M059J (cell line): ENCODE measurements at regions not wholly inside any gene's neighbourhood (a gene's known extent, or its start where the extent isn't known, plus 50 kb on each side); places are given as distances from the start of the nearest gene placed in this dataset.
A peak's percentile ranks its signal among the peaks of the same experiment; 100 is the strongest.
"Not testable (repeated sequence)": the region's sequence is repeated elsewhere in the genome, so short reads cannot be mapped to it uniquely, and the experiment has no call there.

Experiments
- DNase-seq: peaks from one replicate; pipeline ENCODE4 v3.0.0-alpha.2; 2012; ENCODE audit warnings: low read depth

DNA sequence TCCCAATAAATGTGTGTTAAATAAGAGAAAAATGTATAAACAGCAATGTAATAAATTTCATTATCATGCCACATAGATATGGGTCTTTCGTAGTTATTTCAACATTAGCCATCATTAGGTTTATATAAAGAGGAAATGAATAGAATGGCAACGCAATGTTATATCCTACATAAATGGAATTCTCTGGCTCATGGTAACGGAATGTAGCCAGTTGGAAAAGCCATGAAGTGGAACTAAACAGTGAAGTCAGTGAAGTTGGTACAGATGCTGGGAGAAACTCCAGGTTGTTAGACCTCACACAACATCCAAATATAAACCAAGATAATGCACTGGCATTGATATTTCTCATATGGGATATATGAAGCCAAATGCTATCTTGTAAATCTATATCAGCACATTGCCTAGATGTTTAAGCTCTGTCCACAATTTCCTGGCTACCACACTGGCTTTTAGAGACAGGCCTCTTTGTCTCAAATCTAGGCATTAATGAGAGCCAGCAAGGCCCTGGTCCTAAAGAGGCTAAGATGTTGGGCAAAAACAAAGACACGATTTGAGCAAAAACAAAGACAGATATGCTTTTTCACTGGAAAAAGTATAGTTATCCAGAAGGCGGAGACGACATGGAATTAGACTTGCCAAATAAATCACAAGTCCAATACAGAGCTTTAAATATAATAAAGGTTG, 861.0 kb downstream of the RPS29 start:
- DNase-seq: peak; percentile 41

DNA sequence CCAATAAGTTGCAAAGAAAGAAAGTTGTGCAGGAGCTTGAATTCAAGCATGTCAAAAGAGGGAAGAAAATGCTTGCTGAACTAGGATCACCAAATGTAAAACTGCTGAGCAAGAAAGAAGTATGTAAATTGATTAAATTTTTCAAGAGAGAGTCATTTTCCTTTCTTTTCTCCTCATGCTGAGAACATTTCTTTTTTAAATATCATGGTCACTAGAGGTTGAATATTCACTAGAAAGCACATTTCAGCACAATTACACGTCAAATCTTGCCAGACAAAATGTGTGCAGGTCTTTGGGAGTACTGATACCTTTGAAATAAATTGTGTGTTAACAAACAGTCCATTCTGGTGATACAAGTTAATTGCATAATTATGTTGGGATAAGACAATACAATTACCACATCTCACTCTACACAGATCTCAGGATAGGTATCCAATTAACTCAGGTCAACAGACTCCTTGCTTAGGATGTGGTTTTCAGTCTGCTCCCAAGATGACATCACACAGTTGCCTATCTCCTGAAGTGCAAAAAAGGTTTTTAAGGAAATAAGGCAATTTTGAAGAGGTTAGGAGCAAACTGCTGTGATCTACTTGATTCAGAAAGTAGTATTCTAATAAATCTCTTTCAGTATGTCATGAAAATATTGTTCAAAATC, 862.2 kb downstream of the RPS29 start:
- DNase-seq: peak; percentile 17

DNA sequence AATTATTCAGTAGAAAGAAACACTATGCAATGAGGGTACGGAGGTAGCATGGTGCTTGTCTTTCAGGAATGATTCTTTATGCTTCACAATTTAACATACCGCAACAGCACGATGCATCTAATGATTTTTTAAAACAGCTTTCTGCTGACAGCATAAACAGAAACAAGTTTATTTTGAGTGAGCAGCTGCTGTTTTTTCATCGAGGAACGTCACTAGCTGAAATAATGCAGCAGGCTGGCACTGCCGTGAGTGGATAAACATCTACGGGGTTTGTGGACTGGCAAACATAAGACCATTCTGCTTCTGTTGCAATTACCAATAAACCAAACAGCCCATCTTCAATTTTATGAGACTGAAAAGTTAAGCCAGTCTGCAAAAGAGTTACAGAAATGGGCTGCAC, 871.8 kb downstream of the RPS29 start:
- no peak for DNase-seq

DNA sequence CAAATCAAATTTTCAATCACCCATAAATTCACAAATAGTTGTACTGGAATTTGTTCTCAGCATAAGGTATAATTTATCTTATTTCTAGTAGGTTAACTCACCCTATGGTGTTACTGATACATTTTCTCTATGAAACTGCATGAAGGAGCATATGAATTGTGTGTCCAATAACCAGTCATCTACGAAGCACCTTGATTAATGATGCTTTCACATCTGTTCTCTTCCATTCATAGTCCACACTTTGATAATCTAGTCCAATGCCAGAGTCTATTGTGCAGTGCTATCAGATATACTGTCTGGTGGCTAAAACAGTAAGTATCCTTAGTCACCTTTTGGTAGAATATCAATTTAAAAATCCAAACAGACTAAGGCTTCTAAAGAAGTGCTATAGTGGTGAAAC, 876.0 kb downstream of the RPS29 start:
- no peak for DNase-seq

DNA sequence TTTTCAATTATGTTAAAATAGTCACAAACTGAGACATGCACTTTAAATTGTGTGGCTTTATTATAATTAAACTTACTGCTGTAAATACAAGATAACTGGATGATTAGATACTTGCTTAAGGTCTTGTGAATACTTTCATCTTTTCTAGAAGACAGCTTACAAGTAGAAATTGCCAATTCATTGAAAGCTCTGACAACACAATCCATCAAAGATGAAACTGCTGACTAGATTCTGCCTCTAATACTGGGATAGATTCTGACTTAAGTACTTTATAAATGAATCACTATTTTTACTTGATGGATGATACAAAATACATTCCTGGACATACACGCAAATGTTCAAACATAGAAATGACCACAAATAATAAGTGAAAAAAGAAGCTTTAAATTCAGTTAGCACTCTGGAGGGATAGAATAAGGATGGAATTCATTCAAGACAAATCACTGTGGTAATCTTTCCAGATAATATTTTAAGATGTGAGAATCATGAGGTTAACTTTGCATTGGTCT, 876.8 kb downstream of the RPS29 start:
- no peak for DNase-seq

DNA sequence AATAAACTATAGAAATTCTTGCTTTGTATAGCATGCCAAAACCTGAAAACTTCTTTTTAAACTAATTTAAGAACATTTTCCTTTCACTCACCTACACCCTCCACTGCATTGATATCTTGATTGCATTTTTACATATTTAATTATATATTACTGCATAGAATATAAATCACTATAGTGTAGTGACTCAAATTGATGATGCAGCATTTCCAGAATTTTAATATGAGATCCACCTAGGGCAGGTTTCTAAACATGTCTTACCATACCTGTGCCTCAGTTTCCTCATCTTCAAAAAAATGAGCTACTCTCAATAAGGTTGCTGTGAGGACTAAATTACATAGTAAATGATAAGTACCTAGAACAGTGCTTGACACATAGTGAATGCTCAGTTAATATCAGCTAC, 881.5 kb downstream of the RPS29 start:
- DNase-seq: no peak

DNA sequence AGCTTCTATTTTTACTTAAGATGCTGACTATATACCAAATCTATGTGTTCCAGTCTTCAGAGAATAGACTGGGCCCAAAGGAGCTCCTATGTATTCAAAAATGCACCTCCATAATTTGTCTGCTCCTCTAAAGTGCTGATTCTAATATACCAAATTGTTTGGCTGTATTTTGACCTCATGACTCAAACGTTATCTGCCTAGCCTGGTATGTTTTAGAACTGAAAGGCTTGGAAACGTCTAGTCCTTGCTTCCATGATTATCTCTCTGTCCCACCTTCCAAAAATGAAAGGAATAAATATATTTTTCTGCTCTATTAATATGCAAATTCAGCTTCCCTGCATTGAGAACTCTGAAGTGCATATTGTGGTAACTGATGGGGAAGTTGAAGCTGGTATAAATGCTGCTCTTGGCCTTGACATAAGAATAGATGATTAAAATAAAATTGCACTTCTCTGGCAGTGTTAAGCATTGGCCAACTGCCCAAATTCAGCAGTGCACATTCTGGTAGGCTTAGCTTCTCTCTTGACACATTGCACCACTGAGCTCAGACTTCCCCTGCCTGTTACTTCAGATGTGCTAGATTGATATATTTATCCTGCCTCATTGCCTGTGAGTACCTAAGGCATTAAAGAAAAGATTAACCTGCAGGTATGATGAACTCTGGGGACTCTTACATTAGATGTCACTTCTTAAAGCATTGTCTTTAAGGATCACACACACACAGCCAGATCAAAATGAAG, 882.3 kb downstream of the RPS29 start:
- no peak for DNase-seq

DNA sequence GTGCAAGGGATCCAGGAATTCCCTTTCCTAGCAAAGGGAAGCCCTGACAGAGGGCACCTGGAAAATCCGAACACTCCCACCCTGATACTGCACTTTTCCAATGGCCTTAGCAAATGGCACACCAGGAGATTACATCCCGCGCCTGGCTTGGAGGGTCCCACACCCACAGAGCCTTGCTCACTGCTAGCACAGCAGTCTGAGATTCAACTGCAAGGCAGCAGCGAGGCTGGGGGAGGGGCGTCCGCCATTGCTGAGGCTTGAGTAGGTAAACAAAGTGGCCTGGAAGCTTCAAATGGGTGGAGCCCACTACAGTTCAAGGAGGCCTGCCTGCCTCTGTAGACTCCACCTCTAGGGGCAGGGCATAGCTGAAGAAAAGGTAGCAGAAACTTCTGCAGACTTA, 888.8 kb downstream of the RPS29 start:
- DNase-seq: not testable (repeated sequence)

DNA sequence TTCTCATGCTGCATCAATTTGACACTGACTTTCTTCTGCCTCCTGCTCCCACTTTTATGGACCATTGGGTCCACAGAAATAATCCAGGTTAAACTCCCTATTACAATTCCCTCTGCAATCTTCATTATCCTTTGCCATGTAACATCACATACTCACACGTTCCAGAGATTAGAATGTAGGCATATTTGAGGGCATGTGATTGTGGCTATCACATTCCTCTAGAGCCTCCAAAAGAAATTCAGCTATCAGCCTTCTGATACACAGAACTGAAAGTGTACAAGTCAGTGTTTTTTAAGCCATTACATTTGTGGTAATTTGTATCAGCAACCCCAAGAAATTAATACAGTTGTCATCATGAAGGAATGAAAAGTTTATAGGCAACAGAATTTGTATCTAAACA, 892.4 kb downstream of the RPS29 start:
- DNase-seq: no peak

DNA sequence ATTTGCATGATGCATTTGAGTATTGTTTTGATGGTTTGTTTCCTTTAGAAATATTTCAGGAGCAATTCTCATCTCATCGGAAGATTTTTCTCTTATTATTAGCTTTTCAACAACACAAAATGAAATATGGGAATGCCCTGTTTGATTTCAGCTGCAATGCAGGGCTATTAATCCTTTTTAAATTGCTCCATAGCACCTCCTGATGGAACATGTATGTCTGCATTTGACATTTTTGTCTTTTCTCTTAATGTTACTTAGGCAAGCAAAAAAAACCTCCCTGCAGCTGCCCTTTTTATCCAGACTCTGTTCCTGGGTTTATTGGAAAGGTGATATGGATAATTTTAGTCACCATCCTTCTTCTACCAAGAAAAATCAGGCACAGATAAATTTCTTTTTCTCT, 895.8 kb downstream of the RPS29 start:
- no peak for DNase-seq

DNA sequence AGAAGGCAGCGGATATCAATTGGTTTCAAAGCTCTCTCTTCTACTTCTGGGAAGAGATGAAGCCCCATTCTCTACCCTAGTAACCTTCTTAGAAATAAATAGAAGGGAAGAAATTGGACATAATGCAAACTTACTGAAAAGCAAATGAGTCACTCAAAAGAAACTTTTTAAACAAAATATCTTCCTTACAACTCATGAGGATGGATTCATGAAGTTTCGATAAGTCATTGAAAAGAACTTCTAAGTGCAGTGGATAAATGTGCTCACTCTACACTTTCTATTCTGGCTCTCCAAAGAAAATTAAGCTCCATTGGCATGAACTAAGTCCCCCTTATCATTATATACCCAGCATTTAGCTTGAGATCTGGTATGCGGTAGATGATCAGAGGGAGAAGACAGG, 899.5 kb downstream of the RPS29 start:
- DNase-seq: no peak

DNA sequence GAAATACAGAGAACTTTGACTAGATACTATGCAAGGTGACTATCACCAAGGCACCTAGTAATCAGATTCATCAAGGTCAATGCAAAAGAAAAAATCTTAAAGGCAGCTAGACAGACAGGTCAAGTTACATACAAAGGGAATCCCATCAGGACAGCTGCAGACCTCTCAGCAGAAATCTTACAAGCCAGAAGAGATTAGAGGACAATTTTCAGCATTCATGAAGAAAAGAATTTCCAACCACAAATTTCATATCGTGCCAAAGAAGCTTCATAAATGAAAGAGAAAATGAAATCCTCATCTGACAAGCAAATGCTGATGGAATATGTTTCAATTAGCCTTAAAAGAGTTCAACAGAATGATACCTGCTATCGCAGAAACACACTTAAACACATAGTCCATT, 913.7 kb downstream of the RPS29 start:
- DNase-seq: no peak

DNA sequence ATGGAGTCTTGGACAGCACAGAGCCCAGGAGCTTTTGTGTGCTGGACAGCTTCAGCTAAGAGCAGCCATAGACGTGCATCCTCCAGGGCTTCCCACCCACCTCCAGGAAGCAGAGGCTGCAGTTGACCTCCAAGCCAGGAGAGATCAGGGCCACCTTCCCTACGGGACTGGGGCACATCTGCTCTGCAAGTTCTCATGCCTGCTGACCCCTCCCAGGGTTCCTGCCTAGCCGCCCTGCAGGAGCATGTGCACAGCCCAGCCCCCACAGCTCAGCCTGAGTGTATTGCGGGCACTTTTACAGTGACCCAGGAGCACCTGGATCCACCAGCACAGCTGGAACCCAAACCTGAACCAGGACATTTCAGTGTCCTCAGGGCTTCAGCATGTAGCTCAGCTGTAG, 915.2 kb downstream of the RPS29 start:
- DNase-seq: no peak

DNA sequence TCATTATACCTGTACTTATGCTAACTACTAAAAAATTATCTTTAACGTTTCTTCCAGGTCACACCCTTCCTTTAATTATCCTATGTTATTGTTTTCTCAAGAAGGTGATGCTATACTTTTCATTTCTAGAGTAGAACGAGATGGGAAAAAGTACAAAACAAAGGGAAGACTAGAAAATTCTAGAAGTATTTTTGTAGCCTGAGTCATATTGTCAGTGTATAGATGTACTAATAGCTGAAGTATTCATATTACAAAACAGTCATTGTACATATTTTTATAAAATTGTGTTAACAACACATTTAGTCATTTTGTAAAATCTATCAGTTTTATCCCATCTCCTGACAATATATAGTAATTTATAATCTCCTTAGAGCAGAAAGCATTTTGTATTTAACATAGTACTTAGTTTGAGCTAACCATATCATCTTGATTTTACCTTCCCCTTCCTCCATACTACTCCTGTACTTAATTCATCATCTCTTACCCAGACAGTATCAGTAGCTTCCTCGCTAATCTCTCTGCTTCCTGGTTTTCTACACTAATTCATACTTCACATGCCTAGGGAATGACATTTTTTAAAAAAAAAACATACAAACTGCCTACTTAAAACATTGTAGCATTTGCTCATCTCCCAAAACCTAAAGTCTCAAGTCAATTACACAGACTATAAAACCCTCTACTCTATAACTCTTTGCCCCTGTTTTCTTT, 920.9 kb downstream of the RPS29 start:
- DNase-seq: no peak

DNA sequence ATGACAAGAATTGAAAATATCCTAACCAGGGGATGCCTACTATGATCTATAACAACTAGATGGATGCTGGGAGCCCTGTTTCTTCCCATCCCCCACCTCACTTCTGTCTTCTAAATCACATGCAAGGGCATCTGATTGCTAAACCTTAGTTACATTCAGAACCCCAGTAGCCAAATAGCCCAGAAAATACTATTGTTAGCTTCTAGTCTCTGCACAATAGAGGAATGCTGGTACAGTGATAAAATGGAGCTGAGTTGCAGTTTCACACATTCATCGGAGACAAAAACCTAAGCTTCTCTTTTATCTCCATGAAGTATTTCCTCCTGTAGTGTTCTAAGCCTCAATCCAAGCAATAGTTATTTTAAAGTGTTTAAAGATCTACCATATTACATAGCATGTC, 942.9 kb downstream of the RPS29 start:
- DNase-seq: no peak

DNA sequence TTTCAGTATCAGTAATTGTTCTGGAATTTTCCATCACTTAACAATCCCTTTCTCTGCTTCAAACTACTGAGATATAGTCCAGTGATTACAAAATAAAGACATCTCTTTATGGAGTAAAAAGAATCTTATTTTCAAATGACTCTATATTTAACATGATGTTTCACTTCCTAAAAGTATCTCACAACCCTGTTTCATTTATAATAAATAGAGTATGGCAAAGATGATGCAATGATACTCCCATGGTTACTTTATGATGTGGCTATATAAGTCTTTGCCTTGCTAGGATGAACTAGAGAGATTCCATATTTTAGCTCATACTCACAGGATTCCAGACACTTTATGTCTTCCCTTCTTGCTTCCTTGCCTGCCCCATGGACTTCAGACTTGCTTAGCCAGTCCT, 953.5 kb upstream of the MDGA2 start:
- DNase-seq: no peak

DNA sequence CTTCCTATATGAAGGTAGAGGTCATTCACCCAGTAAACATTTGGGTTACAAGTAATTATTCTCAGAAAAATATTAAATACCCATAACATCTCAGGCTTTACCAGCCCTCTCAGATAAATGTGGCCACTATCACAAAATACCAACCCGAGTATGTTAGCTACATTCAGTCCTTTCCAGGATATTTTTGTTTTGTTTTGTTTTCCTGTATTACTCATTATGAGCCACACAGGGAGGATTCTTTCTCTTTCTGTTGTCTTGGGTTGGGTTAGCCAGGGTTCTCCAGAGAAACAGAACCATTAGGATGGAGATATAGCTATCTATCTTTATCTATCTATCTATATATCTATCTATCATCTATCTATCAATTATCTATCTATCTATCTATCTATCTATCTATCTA, 947.6 kb upstream of the MDGA2 start:
- DNase-seq: peak; percentile 15

DNA sequence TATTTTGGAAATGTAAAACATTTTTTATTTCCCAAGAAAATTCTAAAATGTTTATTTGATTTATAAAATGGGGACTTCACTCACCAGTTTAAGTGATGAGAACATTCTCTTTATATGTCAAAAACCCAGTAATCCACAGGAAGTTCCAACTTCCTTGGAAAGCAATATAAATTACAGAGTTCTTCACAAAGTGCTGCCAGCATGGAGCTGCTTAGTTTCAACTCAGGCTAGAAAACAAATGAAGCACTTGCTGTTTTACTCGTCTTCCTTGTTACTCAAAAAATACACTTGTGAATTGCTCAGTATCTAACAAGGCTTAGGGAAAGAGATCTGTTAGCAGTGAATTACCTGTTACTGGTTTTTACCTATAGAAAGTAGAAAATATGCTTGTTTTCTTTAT, 942.7 kb upstream of the MDGA2 start:
- DNase-seq: no peak

DNA sequence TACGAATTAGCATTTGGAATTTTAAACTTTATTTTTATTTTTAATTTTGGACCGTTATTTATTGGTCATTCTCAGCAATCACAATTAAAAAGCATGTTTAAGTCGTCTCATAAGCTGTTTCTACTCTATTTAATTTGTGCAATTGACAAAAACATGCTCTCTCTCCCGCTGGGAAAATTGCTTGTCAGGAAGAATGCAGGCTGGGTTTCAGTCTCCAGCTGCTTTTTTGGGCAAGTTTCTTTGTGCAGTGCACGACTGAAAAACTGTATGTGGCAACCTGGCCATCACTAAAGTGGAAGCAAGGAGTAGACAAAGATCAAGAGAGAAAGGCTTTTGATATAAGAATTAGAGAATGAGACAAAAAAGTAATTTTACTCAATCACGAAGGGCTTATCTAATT, 941.5 kb upstream of the MDGA2 start:
- DNase-seq: no peak

DNA sequence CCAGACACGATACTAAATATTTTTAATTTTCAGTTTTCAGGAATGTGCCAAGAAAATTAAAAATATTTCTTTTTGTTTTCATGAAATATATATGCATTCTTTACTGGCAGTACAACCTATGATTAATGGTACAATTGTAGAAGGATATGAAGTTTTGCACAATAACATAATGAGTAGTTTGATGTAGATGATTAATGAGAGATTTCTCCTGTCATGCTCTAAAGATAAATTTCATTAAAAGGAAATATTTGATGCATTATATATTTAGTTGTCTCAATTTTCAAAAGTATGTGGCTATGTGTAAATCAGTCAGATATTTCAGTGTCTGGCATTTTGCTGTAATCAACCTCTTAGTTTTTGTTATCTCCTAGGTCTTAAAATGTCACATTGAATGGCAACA, 940.2 kb upstream of the MDGA2 start:
- DNase-seq: no peak

DNA sequence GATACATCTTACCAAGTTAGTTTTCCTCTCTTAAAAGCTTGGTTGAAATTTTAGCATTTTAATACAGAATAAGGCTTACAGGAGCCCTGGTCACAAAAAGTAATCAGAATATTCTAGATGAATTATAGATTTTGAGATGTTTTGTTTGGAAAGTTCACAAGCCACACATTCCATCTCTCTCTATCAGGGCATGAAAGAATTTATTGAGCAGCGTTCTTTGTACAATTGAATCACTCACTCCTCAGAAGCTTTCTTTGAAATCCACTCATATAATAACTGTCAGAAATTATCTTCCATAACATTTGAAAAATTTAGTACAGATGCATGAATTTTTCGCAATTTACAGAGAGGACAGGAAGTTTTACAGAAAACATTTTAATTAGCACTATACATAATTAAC, 938.6 kb upstream of the MDGA2 start:
- no peak for DNase-seq

DNA sequence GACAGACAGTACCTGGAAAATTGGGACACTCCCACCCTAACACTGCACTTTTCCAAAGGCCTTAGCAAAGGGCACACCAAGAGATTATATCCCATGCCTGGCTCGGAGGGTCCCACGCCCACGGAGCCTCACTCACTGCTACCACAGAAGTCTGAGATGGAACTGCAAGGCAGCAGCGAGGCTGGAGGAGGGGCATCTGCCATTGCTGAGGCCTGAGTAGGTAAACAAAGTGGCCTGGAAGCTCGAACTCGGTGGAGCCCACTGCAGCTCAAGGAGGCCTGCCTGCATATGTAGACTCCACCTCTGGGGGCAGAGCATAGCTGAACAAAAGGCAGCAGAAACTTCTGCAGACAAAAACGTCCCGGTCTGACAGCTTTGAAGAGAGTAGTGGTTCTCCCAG, 931.6 kb upstream of the MDGA2 start:
- not testable (repeated sequence) for DNase-seq
